CD4-positive, alpha-beta T cell treated with Interleukin-15 for 4 hours (primary cell): ENCODE measurements at regions not wholly inside any gene's neighbourhood (a gene's known extent, or its start where the extent isn't known, plus 50 kb on each side); places are given as distances from the start of the nearest gene placed in this dataset.
A peak's percentile ranks its signal among the peaks of the same experiment; 100 is the strongest.
"Not testable (repeated sequence)": the region's sequence is repeated elsewhere in the genome, so short reads cannot be mapped to it uniquely, and the experiment has no call there.

Experiments
- DNase-seq: peaks from one replicate; pipeline ENCODE4 v3.0.0-alpha.2; 2020; ENCODE audit warnings: low spot score

- no peak for DNase-seq
Measured at GRCh38 chr20:2203436-2203835, 92.4 kb upstream of the TGM3 start.

- no peak for DNase-seq
Measured at GRCh38 chr20:2204021-2204420, 91.8 kb upstream of the TGM3 start.

GRCh38 chr20:2206957-2207769, 88.6 kb upstream of the TGM3 start:
- DNase-seq = peak; percentile 9

- no peak for DNase-seq
Measured at GRCh38 chr20:2207770-2208097, 88.1 kb upstream of the TGM3 start.

GRCh38 chr20:2208897-2209296, 86.9 kb upstream of the TGM3 start:
- no peak for DNase-seq

GRCh38 chr20:2210646-2211552, 84.9 kb upstream of the TGM3 start:
- DNase-seq = no peak

GRCh38 chr20:2212456-2213015, 83.3 kb upstream of the TGM3 start:
- no peak for DNase-seq

GRCh38 chr20:2213401-2213800, 82.4 kb upstream of the TGM3 start:
- no peak for DNase-seq

- DNase-seq = peak; percentile 3
Measured at GRCh38 chr20:2217857-2218539, 77.8 kb upstream of the TGM3 start.

GRCh38 chr20:2219481-2220006, 76.3 kb upstream of the TGM3 start:
- DNase-seq = no peak

GRCh38 chr20:2220298-2220697, 75.5 kb upstream of the TGM3 start:
- DNase-seq = no peak

- DNase-seq = no peak
Measured at GRCh38 chr20:2221921-2222320, 73.9 kb upstream of the TGM3 start.

GRCh38 chr20:2223558-2224367, 72.0 kb upstream of the TGM3 start:
- no peak for DNase-seq

- DNase-seq = no peak
Measured at GRCh38 chr20:2224368-2224639, 71.5 kb upstream of the TGM3 start.

GRCh38 chr20:2227285-2227684, 68.5 kb upstream of the TGM3 start:
- DNase-seq = not testable (repeated sequence)

- DNase-seq = no peak
Measured at GRCh38 chr20:2227861-2228260, 67.9 kb upstream of the TGM3 start.

GRCh38 chr20:2228926-2229325, 66.9 kb upstream of the TGM3 start:
- DNase-seq = no peak

- no peak for DNase-seq
Measured at GRCh38 chr20:2230726-2231488, 64.9 kb upstream of the TGM3 start.

- DNase-seq = no peak
Measured at GRCh38 chr20:2231701-2232100, 64.1 kb upstream of the TGM3 start.

- DNase-seq = no peak
Measured at GRCh38 chr20:2234598-2235191, 61.1 kb upstream of the TGM3 start.
